ENCODE measurements at regions not wholly inside any gene's neighbourhood (a gene's known extent, or its start where the extent isn't known, plus 50 kb on each side); places are given as distances from the start of the nearest gene placed in this dataset.
"Not testable (repeated sequence)": the region's sequence is repeated elsewhere in the genome, so short reads cannot be mapped to it uniquely, and the experiment has no call there.

GRCh38 chr4:14167876-14168510 is 540.5 kb upstream of the BOD1L1 start:
- DNase-seq (ENCODE audit: low spot score), result no peak
- in situ Hi-C loops (cut with MboI; ENCODE audit: low pct_unique_long_range_greater_than_20kb, low sequenced_read_pairs, unreplicated experiment), result loop anchor here (25.0 kb wide), 1 partner anchor 844 kb away; the partner anchor contains the start of gene CPEB2
- no peak for TF ChIP-seq CTCF (IDR thresholded peaks at IDR 0.05; ENCODE audit: extremely low read depth, insufficient read depth, missing control alignments)

- in situ Hi-C loops (cut with MboI; ENCODE audit: low pct_unique_long_range_greater_than_20kb, low sequenced_read_pairs, unreplicated experiment), result loop anchor here (25.0 kb wide), 1 partner anchor 843 kb away; the partner anchor contains the start of gene CPEB2
- TF ChIP-seq CTCF (IDR thresholded peaks at IDR 0.05; ENCODE audit: extremely low read depth, insufficient read depth, missing control alignments), result no peak
- no peak for DNase-seq (ENCODE audit: low spot score)
Measured at GRCh38 chr4:14168919-14169318, 541.4 kb upstream of the BOD1L1 start.

GRCh38 chr4:14169460-14169859 is 541.9 kb upstream of the BOD1L1 start:
- TF ChIP-seq CTCF (IDR thresholded peaks at IDR 0.05; ENCODE audit: extremely low read depth, insufficient read depth, missing control alignments), result no peak
- no peak for DNase-seq (ENCODE audit: low spot score)
- in situ Hi-C loops (cut with MboI; ENCODE audit: low pct_unique_long_range_greater_than_20kb, low sequenced_read_pairs, unreplicated experiment), result loop anchor here (25.0 kb wide), 1 partner anchor 843 kb away; the partner anchor contains the start of gene CPEB2

GRCh38 chr4:14169940-14170339 is 542.4 kb upstream of the BOD1L1 start:
- in situ Hi-C loops (cut with MboI; ENCODE audit: low pct_unique_long_range_greater_than_20kb, low sequenced_read_pairs, unreplicated experiment), result loop anchor here (25.0 kb wide), 1 partner anchor 842 kb away; the partner anchor contains the start of gene CPEB2
- DNase-seq (ENCODE audit: low spot score), result not testable (repeated sequence)

GRCh38 chr4:14176613-14177012 is 549.1 kb upstream of the BOD1L1 start:
- no peak for DNase-seq (ENCODE audit: low spot score)
- no peak for TF ChIP-seq CTCF (IDR thresholded peaks at IDR 0.05; ENCODE audit: extremely low read depth, insufficient read depth, missing control alignments)
- in situ Hi-C loops (cut with MboI; ENCODE audit: low pct_unique_long_range_greater_than_20kb, low sequenced_read_pairs, unreplicated experiment), result no loop called here

GRCh38 chr4:14177987-14178386 is 550.5 kb upstream of the BOD1L1 start:
- no peak for DNase-seq (ENCODE audit: low spot score)
- in situ Hi-C loops (cut with MboI; ENCODE audit: low pct_unique_long_range_greater_than_20kb, low sequenced_read_pairs, unreplicated experiment), result no loop called here
- TF ChIP-seq CTCF (IDR thresholded peaks at IDR 0.05; ENCODE audit: extremely low read depth, insufficient read depth, missing control alignments), result no peak

- no peak for TF ChIP-seq CTCF (IDR thresholded peaks at IDR 0.05; ENCODE audit: extremely low read depth, insufficient read depth, missing control alignments)
- DNase-seq (ENCODE audit: low spot score), result no peak
- in situ Hi-C loops (cut with MboI; ENCODE audit: low pct_unique_long_range_greater_than_20kb, low sequenced_read_pairs, unreplicated experiment), result no loop called here
Measured at GRCh38 chr4:14178421-14178820, 550.9 kb upstream of the BOD1L1 start.
